Ishikawa (cell line): ENCODE measurements at regions not wholly inside any gene's neighbourhood (a gene's known extent, or its start where the extent isn't known, plus 50 kb on each side); places are given as distances from the start of the nearest gene placed in this dataset.

Experiments
- CEBPB ChIP-seq: IDR thresholded peaks from 2 replicates; pipeline ENCODE4 v1.6.1; 2012
- CREB1 ChIP-seq: IDR thresholded peaks from 2 replicates; pipeline ENCODE4 v1.6.1; 2012; ENCODE audit warnings: low read depth
- EGR1 ChIP-seq: IDR thresholded peaks from 2 replicates; pipeline ENCODE4 v1.6.1; 2012
- EP300 ChIP-seq: IDR thresholded peaks from 2 replicates; pipeline ENCODE4 v1.6.1; 2012; ENCODE audit warnings: borderline replicate concordance
- FOXM1 ChIP-seq: IDR thresholded peaks from 2 replicates; pipeline ENCODE4 v1.6.1; 2012; ENCODE audit warnings: low read depth, borderline replicate concordance
- MAX ChIP-seq: IDR thresholded peaks from 2 replicates; pipeline ENCODE4 v1.6.1; 2012
- RAD21 ChIP-seq: IDR thresholded peaks from 2 replicates; pipeline ENCODE4 v1.6.1; 2012; ENCODE audit warnings: low read depth
- REST ChIP-seq: IDR thresholded peaks from 2 replicates; pipeline ENCODE4 v1.6.1; 2012; ENCODE audit warnings: low read depth, mild to moderate bottlenecking
- TAF1 ChIP-seq: IDR thresholded peaks from 2 replicates; pipeline ENCODE4 v1.6.1; 2012; ENCODE audit warnings: low read depth, mild to moderate bottlenecking
- TCF12 ChIP-seq: IDR thresholded peaks from 2 replicates; pipeline ENCODE4 v1.6.1; 2012; ENCODE audit warnings: low read depth
- TEAD4 ChIP-seq: IDR thresholded peaks from 2 replicates; pipeline ENCODE4 v1.6.1; 2012
- YY1 ChIP-seq: IDR thresholded peaks from 2 replicates; pipeline ENCODE4 v1.6.1; 2012; ENCODE audit warnings: low read depth
- ZBTB7A ChIP-seq: IDR thresholded peaks from 2 replicates; pipeline ENCODE4 v1.6.1; 2012; ENCODE audit warnings: low read depth
- TF ChIP-seq, protein P1 (sequence below): IDR thresholded peaks from 2 replicates; pipeline ENCODE4 v1.6.1; 2012

- TF ChIP-seq REST (no peak), YY1 (no peak), TAF1 (no peak), CREB1 (no peak), EP300 (no peak), RAD21 (no peak), MAX (no peak), ZBTB7A (no peak), CEBPB (no peak), TEAD4 (no peak), EGR1 (no peak), TCF12 (no peak), FOXM1 (no peak)
- TF ChIP-seq, protein P1, sequence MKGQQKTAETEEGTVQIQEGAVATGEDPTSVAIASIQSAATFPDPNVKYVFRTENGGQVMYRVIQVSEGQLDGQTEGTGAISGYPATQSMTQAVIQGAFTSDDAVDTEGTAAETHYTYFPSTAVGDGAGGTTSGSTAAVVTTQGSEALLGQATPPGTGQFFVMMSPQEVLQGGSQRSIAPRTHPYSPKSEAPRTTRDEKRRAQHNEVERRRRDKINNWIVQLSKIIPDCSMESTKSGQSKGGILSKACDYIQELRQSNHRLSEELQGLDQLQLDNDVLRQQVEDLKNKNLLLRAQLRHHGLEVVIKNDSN: no peak
Observed at GRCh38 chr18:39487932-39488331, 1922.3 kb upstream of the CELF4 start.
